HPDE6-E6E7 (cell line): ENCODE measurements at regions not wholly inside any gene's neighbourhood (a gene's known extent, or its start where the extent isn't known, plus 50 kb on each side); places are given as distances from the start of the nearest gene placed in this dataset.
A peak's percentile ranks its signal among the peaks of the same experiment; 100 is the strongest.

Source experiments
- DNase-seq: peaks from one replicate; pipeline ENCODE4 v3.0.0; 2011; ENCODE audit warnings: missing footprints; ENCODE audit errors: extremely low spot score

DNA sequence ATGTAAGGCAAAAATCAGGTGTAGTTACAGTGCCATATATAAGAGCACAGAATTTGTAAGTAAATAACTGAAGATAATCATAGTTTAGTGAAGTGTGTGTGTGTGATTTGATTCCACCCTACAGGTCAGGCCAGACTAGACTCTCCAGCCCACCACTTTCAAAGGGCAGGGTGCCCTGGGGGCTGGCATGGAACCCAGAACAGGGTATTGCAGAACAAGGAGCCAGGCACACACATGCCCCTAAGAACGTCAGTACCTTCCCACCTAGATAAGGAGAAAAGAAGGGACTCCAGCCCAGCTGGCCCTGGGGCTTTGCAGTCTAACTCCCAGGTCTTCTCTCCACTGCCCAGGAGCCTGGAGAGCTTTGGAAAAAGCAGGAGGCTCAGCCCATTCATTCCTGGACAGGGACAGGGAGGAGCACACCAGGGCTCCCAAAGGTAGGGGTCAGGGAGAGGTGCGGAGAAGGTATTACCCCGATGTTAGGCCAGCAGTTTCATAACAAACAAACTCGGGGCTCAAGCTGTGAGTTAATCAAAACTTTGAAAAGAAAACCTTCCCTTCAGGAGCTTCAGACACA is 149.7 kb upstream of the VANGL1 start:
- DNase-seq = no peak

DNA sequence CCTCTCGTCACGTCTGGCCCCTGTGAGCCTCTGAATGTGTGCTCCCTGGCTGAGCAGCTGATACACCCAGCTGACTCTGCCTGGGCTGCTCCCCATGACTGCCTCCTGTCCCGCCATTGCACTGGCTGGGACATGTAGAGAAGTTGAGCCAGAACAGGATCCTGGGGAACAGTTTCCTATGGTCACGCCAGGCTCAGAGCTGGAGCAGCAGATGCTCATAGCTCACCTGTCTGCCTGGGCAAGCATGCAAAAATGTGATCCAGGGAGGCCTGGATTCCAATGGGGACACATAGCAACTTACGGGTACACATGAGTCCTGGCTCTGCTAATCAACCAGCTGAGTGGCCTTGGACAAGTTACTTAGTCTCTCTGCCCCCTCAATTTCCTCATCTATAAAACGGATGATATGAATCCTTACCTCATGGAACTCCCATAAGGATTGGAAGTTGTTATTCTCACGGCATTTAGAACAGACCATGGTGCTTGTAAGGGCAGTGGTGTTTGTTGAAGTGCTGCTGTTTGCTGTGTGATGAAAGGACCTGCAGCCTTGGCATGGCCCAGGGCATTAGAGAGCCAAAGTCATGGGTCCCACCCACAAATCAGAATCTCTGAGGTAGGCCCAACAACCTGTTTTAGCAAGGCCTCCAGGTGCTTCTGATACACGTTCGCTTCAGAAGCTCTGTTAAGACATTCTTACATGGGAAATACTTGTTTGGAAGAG is 150.3 kb upstream of the VANGL1 start:
- no peak for DNase-seq

DNA sequence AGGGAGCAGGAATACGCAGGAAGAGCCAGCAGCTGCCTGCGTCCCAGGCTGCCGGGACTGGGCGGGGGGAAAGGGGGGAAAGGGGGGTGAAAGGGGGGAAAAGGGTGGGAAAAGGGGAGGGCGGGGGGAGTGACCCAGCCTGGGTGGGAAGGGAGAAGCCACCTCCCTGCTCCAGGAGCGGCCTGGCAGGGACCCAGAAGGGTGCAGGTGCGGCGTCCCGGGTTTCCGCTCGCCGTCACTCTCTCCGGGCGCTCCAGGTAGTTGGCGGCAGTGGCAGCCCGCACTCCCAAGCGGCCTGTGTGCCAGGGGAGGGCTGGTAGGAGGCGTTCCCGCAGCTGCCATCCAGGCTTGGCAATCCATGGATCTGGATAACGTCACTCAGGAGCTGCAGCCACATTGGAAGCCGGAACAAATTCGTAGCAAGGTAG is 141.0 kb upstream of the NGF start:
- no peak for DNase-seq

DNA sequence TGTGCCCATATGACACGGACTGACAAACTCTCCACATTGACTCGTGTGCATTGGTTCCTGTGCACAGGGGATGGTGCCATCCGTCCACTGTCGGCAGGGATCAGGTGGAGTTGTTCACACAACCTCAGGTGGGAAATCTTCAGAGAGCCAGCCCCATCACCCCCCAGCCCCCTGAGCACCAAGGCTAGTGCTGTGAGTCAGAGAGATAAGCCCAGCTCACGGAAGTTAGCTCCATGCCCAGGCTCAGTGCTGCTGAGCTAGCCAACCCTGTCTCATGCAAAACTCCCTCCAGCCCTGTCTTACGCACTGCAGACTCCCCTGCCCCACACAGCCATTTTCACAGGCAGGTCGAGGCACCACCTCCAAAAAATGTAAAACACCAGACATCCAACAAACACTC is 139.0 kb upstream of the NGF start:
- no peak for DNase-seq

DNA sequence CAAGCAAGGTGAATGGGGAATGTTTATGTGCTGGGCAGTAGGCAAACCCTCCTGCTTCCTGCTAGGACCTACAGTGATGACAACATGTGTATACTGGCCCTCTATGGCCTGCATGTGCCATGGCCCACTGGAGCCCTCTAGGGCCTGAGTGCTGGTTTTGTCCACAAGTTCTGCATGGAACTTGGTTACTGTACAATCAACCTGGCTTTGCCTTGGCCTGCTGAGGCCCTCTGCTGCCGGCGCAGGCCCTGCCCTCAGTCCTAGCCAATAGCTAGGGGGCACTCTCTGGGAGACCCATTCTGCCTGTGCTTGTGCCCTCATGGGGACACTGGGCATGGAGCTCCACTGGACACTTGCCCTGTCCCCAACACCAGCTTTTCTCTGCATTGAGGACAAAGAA is 138.6 kb upstream of the NGF start:
- DNase-seq = no peak

DNA sequence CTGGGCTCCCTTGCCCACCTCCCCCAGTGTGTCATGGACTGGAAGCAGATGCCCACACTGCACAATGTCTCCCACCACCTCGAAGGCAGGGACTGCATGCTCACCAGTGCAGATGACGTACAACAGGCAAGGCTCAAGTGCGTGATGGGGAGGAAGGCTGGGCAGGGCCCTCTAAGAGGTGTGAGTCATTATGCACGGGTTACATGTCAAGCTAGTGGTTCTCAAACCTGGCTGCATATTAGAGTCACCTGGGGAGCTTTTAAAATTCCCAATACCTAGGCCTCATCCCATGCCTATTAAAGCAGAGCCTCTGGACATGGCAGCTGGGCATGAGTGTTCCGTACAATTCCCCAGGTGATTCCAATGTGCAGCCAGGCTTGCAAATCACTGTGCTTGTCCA is 137.9 kb upstream of the NGF start:
- DNase-seq = no peak

DNA sequence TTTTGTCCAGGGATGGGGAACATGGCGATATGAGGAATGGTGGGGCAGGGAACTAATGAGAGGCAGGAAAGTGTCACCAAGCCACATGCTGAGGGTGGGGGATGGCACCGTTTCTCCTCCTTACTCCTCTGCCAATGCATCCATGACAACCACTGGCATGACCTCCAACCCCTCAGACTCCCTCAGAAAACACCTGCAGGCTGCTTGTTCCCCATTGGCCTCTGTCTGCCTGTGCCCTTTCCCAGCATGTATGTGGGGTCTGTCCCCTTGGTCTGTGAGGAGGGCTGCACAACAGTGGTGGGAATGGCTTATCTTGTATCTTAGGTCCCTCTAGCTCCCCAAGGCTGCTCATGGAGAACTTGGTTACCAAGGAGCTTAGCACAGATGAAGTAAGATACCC is 137.2 kb upstream of the NGF start:
- DNase-seq = no peak

DNA sequence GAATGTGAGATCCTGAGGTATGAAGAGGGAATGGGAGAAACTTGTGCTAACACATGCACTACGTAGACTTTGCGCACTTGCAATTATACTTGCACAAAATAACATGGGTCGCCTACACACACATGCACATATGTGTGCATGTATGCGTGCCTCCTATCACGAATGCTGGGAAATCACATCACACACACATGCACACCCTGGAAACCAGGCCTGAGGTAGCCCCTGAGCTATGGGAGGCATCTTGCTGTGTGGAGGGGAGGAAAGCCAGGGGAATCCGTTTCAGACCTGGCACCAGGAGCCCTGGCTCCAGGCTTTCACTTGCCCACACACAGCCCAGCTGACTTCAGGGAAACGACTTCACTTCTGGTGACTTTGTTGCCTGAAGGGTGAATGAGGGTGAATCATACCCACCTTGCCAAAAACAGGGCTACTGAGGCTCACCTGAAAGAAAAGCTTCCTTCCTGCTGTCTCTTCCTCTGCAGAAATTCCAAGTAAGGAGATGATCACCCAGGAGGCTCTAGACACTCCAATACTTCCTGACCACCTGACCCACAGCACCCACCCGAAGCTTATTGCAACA is 136.0 kb upstream of the NGF start:
- DNase-seq = peak; percentile 21

DNA sequence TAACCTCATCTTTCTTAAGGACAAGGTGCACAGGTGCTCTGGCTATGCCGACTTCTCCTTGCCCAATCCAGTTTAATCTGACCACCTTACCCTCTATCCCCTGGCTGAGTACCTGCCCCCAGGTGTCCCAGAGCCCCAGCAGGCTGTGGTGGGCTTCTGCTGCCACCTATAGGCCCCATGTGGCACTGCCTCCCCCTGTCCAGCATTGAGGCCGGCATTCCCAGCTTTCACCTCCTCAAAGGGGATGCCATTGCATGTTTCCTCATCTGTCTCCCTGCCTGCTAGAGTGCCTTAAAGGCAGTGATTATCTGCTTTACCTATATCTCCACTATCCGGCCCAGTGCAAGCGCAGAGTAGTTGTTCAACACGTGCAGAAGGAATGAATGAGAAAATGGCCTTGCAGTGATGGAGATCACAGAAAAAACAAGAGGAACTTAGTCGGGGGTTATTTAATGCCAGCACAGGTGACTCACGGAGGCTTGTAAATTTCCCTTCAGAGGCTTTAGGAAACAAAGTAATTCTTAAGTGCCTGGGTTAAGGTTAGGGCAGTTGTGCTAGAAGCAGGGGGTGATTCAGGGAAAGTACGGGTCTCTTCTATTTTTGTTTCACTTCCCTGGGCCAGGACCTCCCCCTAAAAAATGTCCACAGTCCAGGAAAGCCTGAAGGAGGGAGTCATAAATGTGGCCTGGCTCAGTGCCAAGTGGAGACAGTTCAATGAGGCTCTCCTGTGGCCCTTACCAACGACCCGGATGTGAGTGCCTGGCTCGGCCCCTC is 131.8 kb upstream of the NGF start:
- peak; percentile 60 for DNase-seq

DNA sequence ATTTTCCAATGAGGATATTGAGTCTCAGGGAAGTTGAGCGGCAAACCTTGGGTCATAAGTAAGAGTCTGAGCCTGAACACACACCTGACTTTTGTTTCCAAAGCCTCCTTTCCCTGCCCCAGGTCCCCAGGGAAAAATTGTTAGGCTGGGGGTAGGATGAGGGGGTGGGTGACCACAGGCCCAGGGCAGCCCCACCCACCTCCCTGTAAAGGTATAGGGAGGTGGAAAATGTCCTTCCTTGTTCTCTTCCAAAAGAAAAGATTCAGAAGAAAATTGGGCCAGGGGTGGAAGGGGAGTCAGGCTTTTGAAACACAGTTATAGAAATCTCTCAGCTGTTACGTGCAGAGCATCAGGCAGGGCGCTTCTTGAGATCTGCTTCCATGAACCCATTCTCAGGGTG is 129.7 kb upstream of the NGF start:
- no peak for DNase-seq

DNA sequence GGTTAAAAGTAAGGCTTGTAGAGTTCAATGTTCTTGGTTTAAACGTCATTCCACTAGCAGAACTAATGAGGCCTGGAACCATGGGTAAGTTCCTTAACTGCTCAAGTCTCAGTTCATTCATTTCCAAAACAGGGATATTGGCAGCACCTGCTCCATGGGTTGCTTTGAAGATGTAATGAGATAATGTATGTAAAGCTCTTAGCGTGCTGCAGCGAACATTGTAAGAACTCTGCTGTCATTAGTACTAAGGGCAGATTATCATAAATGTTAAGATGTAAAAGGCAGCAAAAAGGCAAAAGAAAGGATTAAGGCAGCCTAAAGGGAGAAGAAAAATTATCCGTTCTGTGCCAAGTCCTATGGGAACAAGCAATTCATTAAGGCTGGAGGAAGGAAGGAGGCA is 129.1 kb upstream of the NGF start:
- no peak for DNase-seq

DNA sequence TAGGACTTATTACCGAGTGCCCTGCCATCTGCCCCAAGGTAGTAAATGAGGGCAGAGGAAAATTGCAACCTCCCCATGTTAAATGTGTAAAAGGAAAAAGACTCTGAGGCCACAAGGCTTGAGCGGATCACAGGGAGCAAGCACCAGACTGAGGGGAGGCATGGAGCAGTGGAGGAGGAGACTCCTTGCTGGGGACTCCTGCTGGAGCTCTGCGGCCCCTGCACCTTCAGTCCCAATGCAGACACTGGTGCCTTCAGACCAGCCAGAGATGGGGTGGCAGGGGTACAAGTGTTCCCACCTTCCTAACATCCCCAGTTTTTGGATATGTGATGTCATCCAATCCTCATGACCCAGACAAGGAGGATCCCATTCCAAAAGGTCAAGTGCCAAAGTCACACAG is 128.4 kb upstream of the NGF start:
- no peak for DNase-seq

DNA sequence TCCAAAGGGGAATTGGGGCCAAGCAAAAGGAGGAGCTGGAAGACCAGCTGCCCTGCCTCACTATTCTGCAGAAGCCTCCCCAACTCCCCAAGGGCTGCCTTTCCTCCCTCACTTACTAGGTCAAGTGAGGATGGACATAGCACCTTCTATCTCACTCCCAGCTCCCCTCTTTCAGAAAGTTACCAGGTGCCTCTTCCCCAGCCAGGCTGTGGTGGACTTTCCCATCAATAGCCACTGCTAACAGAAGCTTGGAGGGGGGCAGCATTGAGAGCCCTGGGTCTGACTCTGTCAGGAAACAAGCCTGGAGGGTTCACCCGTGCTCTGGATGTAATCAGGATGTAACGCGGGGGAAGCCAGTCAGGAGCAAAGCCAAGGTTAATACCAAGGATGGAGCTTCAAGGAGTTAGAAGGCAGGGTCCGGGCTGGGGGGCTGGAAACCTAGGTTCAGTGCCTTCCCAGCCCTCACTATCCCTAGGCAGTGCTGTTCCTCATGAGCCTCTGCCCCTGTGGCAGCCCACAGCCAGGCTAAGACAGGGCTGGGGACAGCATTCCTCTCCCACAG is 127.8 kb upstream of the NGF start:
- no peak for DNase-seq

DNA sequence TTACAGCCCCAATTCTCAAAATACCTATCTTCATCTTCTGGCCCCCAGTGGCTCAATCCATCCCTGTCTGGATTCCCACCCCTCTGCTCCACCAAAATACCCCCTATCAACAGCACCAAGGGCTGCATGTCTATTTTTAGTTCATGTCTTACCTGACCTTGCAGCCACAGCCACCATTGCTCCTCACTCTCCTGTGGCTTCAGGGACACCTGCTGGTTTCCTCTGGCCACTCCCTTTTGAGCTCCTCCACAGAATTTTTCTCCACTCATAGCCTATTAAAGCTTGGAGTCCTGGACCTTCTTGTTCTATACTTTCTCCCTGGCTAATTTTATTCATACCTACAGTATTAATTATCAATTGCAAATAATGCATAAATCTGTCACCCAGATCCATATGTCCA is 125.3 kb upstream of the NGF start:
- peak; percentile 13 for DNase-seq

DNA sequence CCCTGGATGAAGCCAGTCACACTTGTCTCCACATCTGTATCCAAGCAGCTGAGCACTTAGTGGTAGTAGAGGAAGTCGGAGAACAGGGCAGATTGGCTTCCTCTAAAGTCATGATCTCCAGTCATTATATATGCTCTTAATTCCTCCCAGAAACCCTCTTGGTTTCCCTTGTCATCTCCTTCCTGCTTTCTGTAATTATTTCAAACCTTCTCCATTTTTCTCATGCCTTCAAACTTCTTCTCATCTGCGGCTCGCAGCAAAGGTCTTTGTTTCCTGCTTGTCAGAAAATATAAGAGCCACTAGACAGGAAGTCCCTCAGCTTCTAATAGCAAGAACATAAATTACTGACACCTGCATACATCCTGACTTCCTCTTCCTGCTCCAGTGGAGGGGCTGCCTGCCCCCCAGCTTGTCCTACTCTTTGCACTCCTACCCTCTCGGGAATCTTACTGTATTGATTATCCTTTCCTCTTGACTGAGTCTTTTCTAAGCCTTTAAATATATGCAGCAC is 124.6 kb upstream of the NGF start:
- no peak for DNase-seq

DNA sequence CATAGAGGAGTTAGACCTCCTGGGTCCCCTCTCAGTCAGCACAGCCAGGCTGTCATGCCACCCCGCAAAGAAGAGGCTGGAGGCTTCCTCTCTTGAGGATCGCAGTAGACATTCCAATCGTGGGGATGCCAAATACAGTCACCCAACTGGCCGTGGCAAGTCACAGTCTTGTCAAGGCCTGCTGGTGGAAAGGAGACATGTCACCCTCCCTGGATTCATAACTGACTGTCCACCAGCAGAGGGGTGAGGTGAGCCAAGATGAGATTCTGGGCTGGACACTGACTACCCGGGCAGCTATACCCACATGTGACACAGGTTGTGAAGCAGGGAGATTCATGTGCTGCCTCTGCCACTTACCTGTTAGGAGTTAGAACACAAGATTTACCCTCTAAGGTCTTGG is 123.5 kb upstream of the NGF start:
- peak; percentile 13 for DNase-seq

DNA sequence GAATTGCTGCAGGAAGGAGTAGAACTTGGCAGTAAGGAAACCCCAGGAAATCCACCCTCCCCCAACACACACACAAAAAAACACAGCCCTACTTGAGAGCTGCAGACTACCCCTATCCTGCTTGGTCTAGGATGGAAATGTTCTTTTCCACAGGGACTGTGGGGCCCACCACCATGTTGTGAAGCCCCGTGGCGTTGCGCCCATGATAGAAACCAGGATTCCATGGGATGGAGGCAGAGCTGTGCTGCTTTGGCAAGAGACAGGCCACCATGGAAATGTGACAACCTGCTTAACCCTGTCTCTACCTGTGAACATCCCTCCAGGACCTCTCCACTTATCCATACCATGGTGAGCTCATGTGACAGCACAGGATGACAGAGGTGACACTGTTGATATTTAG is 121.1 kb upstream of the NGF start:
- no peak for DNase-seq

DNA sequence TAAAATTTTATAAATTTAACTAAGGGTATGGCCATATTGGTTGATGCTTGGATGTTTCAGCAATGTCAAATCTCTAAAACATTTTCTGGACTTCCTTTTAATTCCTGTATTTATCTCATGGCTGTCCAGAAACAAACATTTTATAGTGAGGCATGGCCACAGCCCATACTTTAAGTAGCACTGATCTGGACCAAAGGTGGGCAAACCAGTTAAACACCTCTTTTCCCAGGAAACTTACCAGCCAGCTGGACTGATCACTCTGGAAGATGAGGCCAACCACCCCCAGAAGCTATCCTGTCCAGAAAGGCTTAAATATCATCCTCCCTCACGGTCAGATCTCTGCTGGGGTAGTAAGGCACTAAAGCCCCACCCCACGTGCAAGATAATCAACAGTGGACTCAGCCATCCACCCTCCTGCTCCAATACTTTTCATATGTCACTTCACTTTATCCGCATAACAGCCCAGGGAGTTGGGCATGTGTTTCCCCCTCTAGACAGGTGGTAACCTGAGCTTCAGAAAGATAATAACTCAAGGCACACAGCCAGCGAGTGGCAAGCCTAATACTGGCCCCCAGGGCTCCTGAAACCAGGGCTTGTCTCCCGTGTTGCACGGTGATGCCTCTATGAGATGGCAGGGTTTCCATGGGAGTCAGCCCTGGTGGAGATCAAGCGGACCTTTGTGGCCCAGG is 120.5 kb upstream of the NGF start:
- no peak for DNase-seq

DNA sequence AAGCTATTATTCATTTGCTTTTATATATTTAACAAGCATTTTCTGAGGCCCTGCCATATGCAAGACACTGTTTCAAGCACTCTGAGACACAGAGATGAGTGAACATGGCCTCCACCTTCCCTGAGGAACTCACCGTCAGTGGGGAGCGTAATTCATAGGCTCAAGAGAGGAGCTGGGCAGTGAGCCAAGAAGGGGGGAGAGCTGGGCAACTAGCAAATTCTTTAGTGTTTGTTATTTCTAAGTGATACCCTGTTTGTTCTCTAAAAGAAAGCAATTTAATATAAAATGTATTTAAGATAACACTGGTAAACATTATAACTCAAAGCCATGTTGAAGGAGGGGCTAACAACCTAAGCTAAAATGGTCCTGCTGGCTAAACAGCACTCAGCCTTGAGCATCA is 119.2 kb upstream of the NGF start:
- no peak for DNase-seq

DNA sequence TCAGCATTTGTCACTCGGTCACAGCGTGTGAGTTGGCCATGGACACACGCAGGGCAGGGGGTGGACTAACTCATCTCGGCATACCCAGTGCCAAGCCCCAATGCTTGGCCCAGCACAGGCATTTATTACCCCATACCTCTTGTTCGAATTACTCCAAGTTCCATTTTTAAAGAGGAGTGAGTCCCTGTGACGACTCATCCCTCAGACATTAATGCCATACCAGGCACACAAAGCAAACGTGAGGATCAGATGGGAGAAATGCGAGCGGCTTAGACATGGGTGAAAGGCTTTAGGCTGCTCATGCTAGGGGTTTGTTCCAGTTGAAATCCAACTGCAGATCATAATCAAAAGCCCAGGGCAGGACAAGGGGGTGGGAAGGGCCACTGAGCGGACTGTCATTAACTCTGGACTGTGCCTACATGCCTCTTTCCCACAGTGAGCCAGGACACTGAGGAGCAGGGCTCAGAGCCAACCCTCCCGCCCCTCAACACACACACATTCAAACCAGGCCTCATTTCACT is 118.5 kb upstream of the NGF start:
- no peak for DNase-seq

DNA sequence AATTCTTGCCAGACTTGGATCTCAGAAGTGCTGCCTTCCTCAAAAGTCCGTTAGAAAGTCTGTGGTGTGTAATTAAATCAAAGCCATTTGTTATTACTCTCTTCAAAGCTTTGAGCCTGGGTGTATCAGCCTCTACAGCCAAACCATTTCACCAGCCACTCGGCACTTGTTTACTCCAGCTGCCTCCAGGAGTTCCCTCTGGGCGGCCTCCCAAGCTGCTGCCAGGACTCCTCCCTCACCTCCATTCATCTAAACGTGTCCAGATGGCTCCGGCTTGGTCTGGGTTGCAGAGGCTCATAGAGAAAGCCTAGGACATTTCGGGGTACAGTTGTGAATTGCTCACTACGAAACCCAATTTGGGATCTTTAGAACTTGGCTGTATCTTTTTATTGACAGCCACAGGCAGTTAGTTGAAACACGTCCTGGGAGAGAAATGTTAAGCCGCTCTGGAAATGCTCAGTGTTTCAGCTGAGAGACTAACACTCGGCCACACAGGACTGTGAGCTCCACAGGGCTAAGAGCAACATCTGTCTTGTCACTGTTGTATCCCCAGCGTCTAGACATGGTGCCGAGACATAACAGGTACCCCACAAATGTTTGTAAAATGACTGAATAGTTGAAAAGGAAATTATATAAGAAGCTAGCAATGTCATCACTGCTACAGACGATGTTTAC is 116.9 kb upstream of the NGF start:
- DNase-seq = no peak
